Stomach (tissue), 4 donors: ENCODE measurements at regions not wholly inside any gene's neighbourhood (a gene's known extent, or its start where the extent isn't known, plus 50 kb on each side); places are given as distances from the start of the nearest gene placed in this dataset.

Experiments used
- CTCF ChIP-seq, 7 experiments: fragments of 450-650 bp in 4 of 7; fragments of 200-600 bp in 3 of 7; sonication (generic) in 3 of 7; IDR thresholded peaks; one replicate each; pipeline ENCODE4 v1.5.1; 2016 to 2019; ENCODE audit warnings: antibody characterized with exemption in 7 of 7, control low read depth in 2 of 7, mild to moderate bottlenecking in 1 of 7
- EP300 ChIP-seq: sonication (generic); formaldehyde crosslinking; IDR thresholded peaks from one replicate; pipeline ENCODE4 v1.6.1; 2017; ENCODE audit warnings: antibody characterized with exemption
- POLR2A ChIP-seq, 4 donors: fragments of 450-650 bp; IDR thresholded peaks; one replicate each; pipeline ENCODE4 v1.6.1; 2016; ENCODE audit warnings: antibody characterized with exemption in 4 of 4, control low read depth in 2 of 4, mild to moderate bottlenecking in 1 of 4, moderate library complexity in 1 of 4
- POLR2AphosphoS5 ChIP-seq, 3 donors: sonication (generic); formaldehyde crosslinking; IDR thresholded peaks; one replicate each; pipeline ENCODE4 v1.6.1; 2016; ENCODE audit warnings: antibody characterized with exemption in 3 of 3

GRCh38 chr3:146679191-146679590 is 74.0 kb upstream of the PLSCR5 start:
- TF ChIP-seq POLR2AphosphoS5 (IDR thresholded peaks at IDR 0.05) (no peak), EP300 (no peak), CTCF (IDR thresholded peaks at IDR 0.05) (no peak), POLR2A (IDR thresholded peaks at IDR 0.05) (no peak)
